CD4-positive, alpha-beta T cell treated with Interleukin-2 at 100 ng/mL for 4 hours (primary cell): ENCODE measurements at regions not wholly inside any gene's neighbourhood (a gene's known extent, or its start where the extent isn't known, plus 50 kb on each side); places are given as distances from the start of the nearest gene placed in this dataset.
"Not testable (repeated sequence)": the region's sequence is repeated elsewhere in the genome, so short reads cannot be mapped to it uniquely, and the experiment has no call there.

Experiments
- DNase-seq: peaks from one replicate; pipeline ENCODE4 v3.0.0-alpha.2; 2020; ENCODE audit warnings: low spot score

GRCh38 chr22:22977479-22978200 lies 90.0 kb downstream of the IGLL5 start:
- no peak for DNase-seq

GRCh38 chr22:22978637-22979036 lies 91.0 kb downstream of the IGLL5 start:
- no peak for DNase-seq

GRCh38 chr22:22979121-22979724 lies 91.1 kb upstream of the GNAZ start:
- no peak for DNase-seq

- DNase-seq, result no peak
Observed at GRCh38 chr22:22979954-22980353, 90.4 kb upstream of the GNAZ start.

GRCh38 chr22:22981670-22982571 lies 88.4 kb upstream of the GNAZ start:
- DNase-seq, result no peak

GRCh38 chr22:22982616-22983015 lies 87.7 kb upstream of the GNAZ start:
- DNase-seq, result no peak

GRCh38 chr22:22983123-22983522 lies 87.2 kb upstream of the GNAZ start:
- no peak for DNase-seq

- DNase-seq, result no peak
Observed at GRCh38 chr22:22983816-22984215, 86.5 kb upstream of the GNAZ start.

GRCh38 chr22:22984967-22985366 lies 85.4 kb upstream of the GNAZ start:
- no peak for DNase-seq

GRCh38 chr22:22986008-22986407 lies 84.3 kb upstream of the GNAZ start:
- no peak for DNase-seq

- no peak for DNase-seq
Observed at GRCh38 chr22:22986640-22987039, 83.7 kb upstream of the GNAZ start.

- DNase-seq, result no peak
Observed at GRCh38 chr22:22988150-22988549, 82.2 kb upstream of the GNAZ start.

GRCh38 chr22:22988785-22989184 lies 81.5 kb upstream of the GNAZ start:
- DNase-seq, result no peak

GRCh38 chr22:22989856-22990255 lies 80.5 kb upstream of the GNAZ start:
- no peak for DNase-seq

- not testable (repeated sequence) for DNase-seq
Observed at GRCh38 chr22:22990711-22991505, 79.4 kb upstream of the GNAZ start.

- DNase-seq, result no peak
Observed at GRCh38 chr22:22992474-22992873, 77.8 kb upstream of the GNAZ start.

GRCh38 chr22:22993184-22993583 lies 77.1 kb upstream of the GNAZ start:
- DNase-seq, result no peak

GRCh38 chr22:22995166-22995565 lies 75.2 kb upstream of the GNAZ start:
- DNase-seq, result no peak

GRCh38 chr22:22996511-22997261 lies 73.6 kb upstream of the GNAZ start:
- DNase-seq, result no peak

- DNase-seq, result no peak
Observed at GRCh38 chr22:22997262-22997898, 72.9 kb upstream of the GNAZ start.

GRCh38 chr22:22997988-22998387 lies 72.3 kb upstream of the GNAZ start:
- no peak for DNase-seq
